ENCODE measurements at regions not wholly inside any gene's neighbourhood (a gene's known extent, or its start where the extent isn't known, plus 50 kb on each side); places are given as distances from the start of the nearest gene placed in this dataset.

GRCh38 chr5:143481697-143482531 lies 78.4 kb upstream of the NR3C1 start:
- H3K9me3 ChIP-seq (ENCODE audit: control insufficient read depth, low read depth, low read length): no peaks in the 10 kb centered on the region
- H3K27me3 ChIP-seq (ENCODE audit: control insufficient read depth, extremely low read depth, insufficient read depth, low read length): no peaks in the 10 kb centered on the region
- H3K9me1 ChIP-seq (ENCODE audit: control insufficient read depth, extremely low read depth, insufficient read depth, low read length): no peaks in the 10 kb centered on the region
- no peak for DNase-seq (ENCODE audit: low read depth, low spot score)
- no peaks in the 10 kb centered on the region for H3K36me3 ChIP-seq (ENCODE audit: control insufficient read depth in 2 of 2, extremely low read depth in 1 of 2, insufficient read depth in 2 of 2, low read length in 2 of 2)
- H4K20me1 ChIP-seq (ENCODE audit: control insufficient read depth, extremely low read depth, insufficient read depth, low read length): no peaks in the 10 kb centered on the region
- H3K27ac ChIP-seq (ENCODE audit: control insufficient read depth, insufficient read depth, low read length): no peak overlapping the region
- no peaks in the 10 kb centered on the region for H3K79me2 ChIP-seq (ENCODE audit: control insufficient read depth, insufficient read depth, low read length)
- FAIRE-seq: no peak
- no peak overlapping the region for H2AFZ ChIP-seq (ENCODE audit: control insufficient read depth, low read length)
- TF ChIP-seq CTCF (optimal IDR thresholded peaks at IDR 0.05 in 1 of 3, IDR thresholded peaks at IDR 0.05 in 1 of 3, conservative IDR thresholded peaks at IDR 0.05 in 1 of 3; ENCODE audit: extremely low read depth in 1 of 3, insufficient read depth in 2 of 3, low read length in 3 of 3) (no peak), EZH2 (IDR thresholded peaks at IDR 0.05; ENCODE audit: low read length) (no peak)
- H3K4me2 ChIP-seq (ENCODE audit: control insufficient read depth, extremely low read depth, insufficient read depth, low read depth, low read length): no peak overlapping the region
- dilution Hi-C loops (cut with MboI; ENCODE audit: extremely low pct_ligation_motif_present, low sequenced_read_pairs): no loop called here
- H3K4me3 ChIP-seq (ENCODE audit: control insufficient read depth in 2 of 3, extremely low read depth in 1 of 3, insufficient read depth in 2 of 3, low read depth in 1 of 3, low read length in 3 of 3): no peak overlapping the region
- peaks cover 4% of the 10 kb centered on the region for H3K4me1 ChIP-seq (ENCODE audit: control insufficient read depth, extremely low read depth, insufficient read depth, low read length)
- H3K9ac ChIP-seq (ENCODE audit: control insufficient read depth, extremely low read depth, insufficient read depth, low read length): no peak overlapping the region

GRCh38 chr5:143480001-143480400 lies 76.5 kb upstream of the NR3C1 start:
- Histone ChIP-seq H3K36me3 (ENCODE audit: control insufficient read depth in 2 of 2, extremely low read depth in 1 of 2, insufficient read depth in 2 of 2, low read length in 2 of 2) (no peaks in the 10 kb centered on the region), H3K9me3 (ENCODE audit: control insufficient read depth, low read depth, low read length) (no peaks in the 10 kb centered on the region), H3K4me3 (ENCODE audit: control insufficient read depth in 2 of 3, extremely low read depth in 1 of 3, insufficient read depth in 2 of 3, low read depth in 1 of 3, low read length in 3 of 3) (no peak overlapping the region), H3K27me3 (ENCODE audit: control insufficient read depth, extremely low read depth, insufficient read depth, low read length) (no peaks in the 10 kb centered on the region), H3K27ac (ENCODE audit: control insufficient read depth, insufficient read depth, low read length) (no peak overlapping the region), H4K20me1 (ENCODE audit: control insufficient read depth, extremely low read depth, insufficient read depth, low read length) (no peaks in the 10 kb centered on the region), H3K4me1 (ENCODE audit: control insufficient read depth, extremely low read depth, insufficient read depth, low read length) (peaks cover 4% of the 10 kb centered on the region), H2AFZ (ENCODE audit: control insufficient read depth, low read length) (no peak overlapping the region), H3K9me1 (ENCODE audit: control insufficient read depth, extremely low read depth, insufficient read depth, low read length) (no peaks in the 10 kb centered on the region), H3K79me2 (ENCODE audit: control insufficient read depth, insufficient read depth, low read length) (no peaks in the 10 kb centered on the region), H3K9ac (ENCODE audit: control insufficient read depth, extremely low read depth, insufficient read depth, low read length) (no peak overlapping the region), H3K4me2 (ENCODE audit: control insufficient read depth, extremely low read depth, insufficient read depth, low read depth, low read length) (no peak overlapping the region)
- TF ChIP-seq EZH2 (IDR thresholded peaks at IDR 0.05; ENCODE audit: low read length): no peak
- TF ChIP-seq CTCF (optimal IDR thresholded peaks at IDR 0.05 in 1 of 3, IDR thresholded peaks at IDR 0.05 in 1 of 3, conservative IDR thresholded peaks at IDR 0.05 in 1 of 3; ENCODE audit: extremely low read depth in 1 of 3, insufficient read depth in 2 of 3, low read length in 3 of 3): no peak
- no peak for DNase-seq (ENCODE audit: low read depth, low spot score)
- dilution Hi-C loops (cut with MboI; ENCODE audit: extremely low pct_ligation_motif_present, low sequenced_read_pairs): no loop called here
- no peak for FAIRE-seq
